GM18499 (cell line): ENCODE measurements at regions not wholly inside any gene's neighbourhood (a gene's known extent, or its start where the extent isn't known, plus 50 kb on each side); places are given as distances from the start of the nearest gene placed in this dataset.

Source experiments
- ATAC-seq: cut with Tn5 transposase; IDR thresholded peaks from one replicate; pipeline ENCODE4 v1.9.1; 2021; ENCODE audit warnings: moderate number of reproducible peaks; ENCODE audit not compliant: insufficient read depth, unreplicated experiment

- no peak for ATAC-seq
Observed at GRCh38 chr13:63629591-63629990, 2213.9 kb upstream of the PCDH20 start.

- ATAC-seq: no peak
Observed at GRCh38 chr13:63628310-63628709, 2212.7 kb upstream of the PCDH20 start.

- ATAC-seq: no peak
Observed at GRCh38 chr13:63625869-63626268, 2210.2 kb upstream of the PCDH20 start.

GRCh38 chr13:63614874-63615612 lies 2199.4 kb upstream of the PCDH20 start:
- no peak for ATAC-seq

GRCh38 chr13:63607153-63607552 lies 2191.5 kb upstream of the PCDH20 start:
- no peak for ATAC-seq

- ATAC-seq: no peak
Observed at GRCh38 chr13:63605962-63606361, 2190.3 kb upstream of the PCDH20 start.

- no peak for ATAC-seq
Observed at GRCh38 chr13:63605403-63605802, 2189.8 kb upstream of the PCDH20 start.

GRCh38 chr13:63595811-63596210 lies 2180.2 kb upstream of the PCDH20 start:
- no peak for ATAC-seq

GRCh38 chr13:63586467-63586866 lies 2170.8 kb upstream of the PCDH20 start:
- no peak for ATAC-seq

GRCh38 chr13:63578796-63579195 lies 2163.1 kb upstream of the PCDH20 start:
- no peak for ATAC-seq

- no peak for ATAC-seq
Observed at GRCh38 chr13:63567031-63567430, 2151.4 kb upstream of the PCDH20 start.

- ATAC-seq: no peak
Observed at GRCh38 chr13:63554157-63554556, 2138.5 kb upstream of the PCDH20 start.

- ATAC-seq: no peak
Observed at GRCh38 chr13:63551731-63552130, 2136.1 kb upstream of the PCDH20 start.

GRCh38 chr13:63546524-63546923 lies 2130.9 kb upstream of the PCDH20 start:
- no peak for ATAC-seq

- no peak for ATAC-seq
Observed at GRCh38 chr13:63542770-63543169, 2127.1 kb upstream of the PCDH20 start.

GRCh38 chr13:63541336-63541735 lies 2125.7 kb upstream of the PCDH20 start:
- ATAC-seq: no peak

GRCh38 chr13:63540061-63540460 lies 2124.4 kb upstream of the PCDH20 start:
- ATAC-seq: no peak

GRCh38 chr13:63517371-63517770 lies 2101.7 kb upstream of the PCDH20 start:
- no peak for ATAC-seq

- no peak for ATAC-seq
Observed at GRCh38 chr13:63516124-63516523, 2100.5 kb upstream of the PCDH20 start.

- no peak for ATAC-seq
Observed at GRCh38 chr13:63514886-63515285, 2099.2 kb upstream of the PCDH20 start.

GRCh38 chr13:63512095-63512494 lies 2096.4 kb upstream of the PCDH20 start:
- ATAC-seq: no peak

- ATAC-seq: no peak
Observed at GRCh38 chr13:63501702-63502101, 2086.1 kb upstream of the PCDH20 start.
